ENCODE measurements at regions not wholly inside any gene's neighbourhood (a gene's known extent, or its start where the extent isn't known, plus 50 kb on each side); places are given as distances from the start of the nearest gene placed in this dataset.

GRCh38 chr4:131026771-131027170, 1930.8 kb downstream of the C4orf33 start (continued):
- no peak for TF ChIP-seq ZSCAN5A (tag by site-specific recombination; IDR thresholded peaks at IDR 0.05)
- TF ChIP-seq ZNF624 (tag by site-specific recombination; IDR thresholded peaks at IDR 0.05): no peak
- no peak for TF ChIP-seq ZNF792 (tag by site-specific recombination; IDR thresholded peaks at IDR 0.05)
- no peak for TF ChIP-seq PRDM4 (tag by site-specific recombination; IDR thresholded peaks at IDR 0.05)
- no peak for TF ChIP-seq ZNF10 (tag by site-specific recombination; IDR thresholded peaks at IDR 0.05)

- Histone ChIP-seq H3K4me3 (ENCODE audit: low read depth, low read length) (no peak overlapping the region), H3K4me1 (ENCODE audit: control insufficient read depth, insufficient read depth, low read length) (no peaks in the 10 kb centered on the region), H3K9me3 (ENCODE audit: control insufficient read depth, insufficient read depth, low read depth, low read length) (no peaks in the 10 kb centered on the region), H3K27ac (ENCODE audit: extremely low read depth, low read depth, low read length) (no peak overlapping the region), H3K36me3 (ENCODE audit: control insufficient read depth in 2 of 2, insufficient read depth in 1 of 2, low read length in 2 of 2) (no peaks in the 10 kb centered on the region)
- CTCF ChIA-PET: interaction anchor here (0.6 kb wide), 1 partner anchor 486 kb away, joined by 3 read pairs; no protein-coding TSS in a partner anchor
- POLR2A ChIA-PET: no interaction called here
- TF ChIP-seq ZNF791 (tag by site-specific recombination; IDR thresholded peaks at IDR 0.05) (no peak), ZNF354C (tag by site-specific recombination; IDR thresholded peaks at IDR 0.05; ENCODE audit: borderline replicate concordance, low read depth) (no peak), ZNF37A (tag by site-specific recombination; IDR thresholded peaks at IDR 0.05) (no peak), ZNF76 (tag by site-specific recombination; IDR thresholded peaks at IDR 0.05; ENCODE audit: borderline replicate concordance, low read depth) (no peak), ZNF362 (tag by site-specific recombination; IDR thresholded peaks at IDR 0.05) (no peak), GLI4 (tag by site-specific recombination; IDR thresholded peaks at IDR 0.05) (no peak), ZNF843 (tag by site-specific recombination; IDR thresholded peaks at IDR 0.05) (no peak), EGR2 (tag by site-specific recombination; IDR thresholded peaks at IDR 0.05; ENCODE audit: low read depth) (no peak), ZNF223 (tag by site-specific recombination; IDR thresholded peaks at IDR 0.05) (no peak), ZSCAN4 (tag by site-specific recombination; IDR thresholded peaks at IDR 0.05) (no peak), ZXDB (tag by site-specific recombination; IDR thresholded peaks at IDR 0.05) (no peak), ZFP69B (tag by site-specific recombination; IDR thresholded peaks at IDR 0.05) (no peak), ZBTB8A (tag by site-specific recombination; IDR thresholded peaks at IDR 0.05) (no peak), ZNF621 (tag by site-specific recombination; IDR thresholded peaks at IDR 0.05) (no peak), RBAK (tag by site-specific recombination; IDR thresholded peaks at IDR 0.05) (no peak), ZNF521 (tag by site-specific recombination; IDR thresholded peaks at IDR 0.05) (no peak), ZNF350 (tag by site-specific recombination; IDR thresholded peaks at IDR 0.05) (no peak), ZBTB44 (tag by site-specific recombination; IDR thresholded peaks at IDR 0.05) (no peak)
These were observed 1948.4 kb downstream of the C4orf33 start for GRCh38 chr4:131044368-131044767.

All from HEK293 (cell line).